Effector memory CD4-positive, alpha-beta T cell (primary cell): ENCODE measurements at regions not wholly inside any gene's neighbourhood (a gene's known extent, or its start where the extent isn't known, plus 50 kb on each side); places are given as distances from the start of the nearest gene placed in this dataset.

Source experiments
- DNase-seq, 3 donors: peaks; one replicate each; pipeline ENCODE4 v3.0.0-alpha.2; 2020
- H3K27ac ChIP-seq: 2 replicates; pipeline ENCODE4 v1.7.0; 2013; ENCODE audit warnings: mild to moderate bottlenecking, low read length, moderate library complexity; ENCODE audit not compliant: insufficient read depth, poor library complexity, severe bottlenecking
- H3K27me3 ChIP-seq: replicated peaks from 2 replicates; pipeline ENCODE4 v1.7.0; 2013; ENCODE audit warnings: mild to moderate bottlenecking, low read length; ENCODE audit not compliant: insufficient read depth, control insufficient read depth, poor library complexity, severe bottlenecking
- H3K36me3 ChIP-seq: 2 replicates; pipeline ENCODE4 v1.7.0; 2013; ENCODE audit warnings: mild to moderate bottlenecking, low read length, moderate library complexity; ENCODE audit not compliant: control insufficient read depth, insufficient read depth
- H3K4me1 ChIP-seq: 2 replicates; pipeline ENCODE4 v1.7.0; 2013; ENCODE audit warnings: low read length, mild to moderate bottlenecking; ENCODE audit not compliant: control insufficient read depth, insufficient read depth, poor library complexity, severe bottlenecking
- H3K4me3 ChIP-seq: 2 replicates; pipeline ENCODE4 v1.7.0; 2013; ENCODE audit warnings: low read length, low read depth, mild to moderate bottlenecking; ENCODE audit not compliant: insufficient read depth, poor library complexity, severe bottlenecking
- H3K9me3 ChIP-seq: 2 replicates; pipeline ENCODE4 v1.7.0; 2013; ENCODE audit warnings: mild to moderate bottlenecking, low read length, moderate library complexity; ENCODE audit not compliant: control insufficient read depth

DNA sequence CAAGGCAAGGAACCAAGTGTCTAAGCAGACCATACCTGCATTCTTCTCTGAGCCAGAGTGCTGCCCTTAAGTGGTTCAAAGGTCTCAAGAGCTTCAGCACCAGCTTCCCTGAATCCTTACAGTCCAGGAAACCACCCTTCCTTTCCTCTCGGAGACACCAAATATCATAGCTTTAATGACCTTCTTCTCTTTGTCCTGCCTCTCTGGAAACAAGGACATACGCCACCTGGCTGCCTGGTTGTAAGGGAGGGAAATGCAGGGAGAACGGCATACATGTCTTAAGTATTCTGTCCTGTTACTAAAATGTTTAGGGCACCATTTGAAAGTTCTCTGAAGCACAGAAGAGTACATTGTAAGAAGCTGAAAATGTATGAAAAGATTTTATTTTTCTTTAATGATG, 155.6 kb upstream of the ARRDC4 start:
- Histone ChIP-seq H3K27me3 (no peaks in the 10 kb centered on the region), H3K4me3 (no peak overlapping the region), H3K36me3 (no peaks in the 10 kb centered on the region), H3K9me3 (no peaks in the 10 kb centered on the region), H3K4me1 (no peaks in the 10 kb centered on the region), H3K27ac (no peak overlapping the region)
- DNase-seq: no peak

DNA sequence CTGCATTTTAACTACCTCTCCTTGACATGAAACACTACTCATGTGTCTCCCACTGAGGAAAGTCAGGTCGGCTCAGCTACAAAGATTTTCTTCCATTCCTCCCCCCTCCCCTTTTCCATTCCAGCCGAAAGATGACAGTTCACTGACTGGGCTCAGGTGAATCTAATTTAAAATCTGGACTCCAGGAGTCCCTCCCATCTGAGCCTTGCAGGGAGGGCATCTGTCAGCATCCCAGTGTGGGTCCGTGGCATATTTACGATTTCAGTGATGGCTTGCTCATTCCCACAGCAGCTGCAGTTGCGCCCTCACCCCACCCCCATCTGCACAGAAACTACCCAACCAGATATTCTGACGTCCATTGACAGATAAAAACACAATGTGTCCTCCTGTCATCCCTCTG, 153.7 kb upstream of the ARRDC4 start:
- no peak for DNase-seq
- Histone ChIP-seq H3K4me1 (no peaks in the 10 kb centered on the region), H3K4me3 (no peak overlapping the region), H3K27me3 (no peaks in the 10 kb centered on the region), H3K27ac (no peak overlapping the region), H3K36me3 (no peaks in the 10 kb centered on the region), H3K9me3 (no peaks in the 10 kb centered on the region)

DNA sequence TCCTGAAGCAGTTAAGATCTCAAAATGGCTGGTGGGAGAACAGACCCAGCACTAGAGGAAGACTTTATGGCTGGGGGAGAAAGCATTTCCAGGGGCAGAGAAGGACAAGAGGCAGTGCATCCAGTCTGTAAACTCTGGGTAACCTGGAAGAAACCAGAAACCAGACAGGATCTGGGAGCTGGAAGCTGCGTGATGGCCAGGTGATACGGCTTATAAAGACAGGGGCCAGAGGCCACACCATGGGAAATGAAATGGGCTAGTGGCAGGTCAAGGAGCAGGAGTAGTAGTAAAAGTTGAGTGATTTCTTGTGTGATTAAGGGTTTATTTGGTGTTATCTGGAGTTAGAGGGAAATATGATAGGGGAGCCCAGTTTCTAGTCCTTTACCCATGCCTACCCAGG, 144.7 kb upstream of the ARRDC4 start:
- H3K4me3 ChIP-seq: no peak overlapping the region
- H3K4me1 ChIP-seq: no peaks in the 10 kb centered on the region
- H3K27ac ChIP-seq: no peak overlapping the region
- DNase-seq: no peak
- no peaks in the 10 kb centered on the region for H3K9me3 ChIP-seq
- no peaks in the 10 kb centered on the region for H3K36me3 ChIP-seq
- H3K27me3 ChIP-seq: no peaks in the 10 kb centered on the region

DNA sequence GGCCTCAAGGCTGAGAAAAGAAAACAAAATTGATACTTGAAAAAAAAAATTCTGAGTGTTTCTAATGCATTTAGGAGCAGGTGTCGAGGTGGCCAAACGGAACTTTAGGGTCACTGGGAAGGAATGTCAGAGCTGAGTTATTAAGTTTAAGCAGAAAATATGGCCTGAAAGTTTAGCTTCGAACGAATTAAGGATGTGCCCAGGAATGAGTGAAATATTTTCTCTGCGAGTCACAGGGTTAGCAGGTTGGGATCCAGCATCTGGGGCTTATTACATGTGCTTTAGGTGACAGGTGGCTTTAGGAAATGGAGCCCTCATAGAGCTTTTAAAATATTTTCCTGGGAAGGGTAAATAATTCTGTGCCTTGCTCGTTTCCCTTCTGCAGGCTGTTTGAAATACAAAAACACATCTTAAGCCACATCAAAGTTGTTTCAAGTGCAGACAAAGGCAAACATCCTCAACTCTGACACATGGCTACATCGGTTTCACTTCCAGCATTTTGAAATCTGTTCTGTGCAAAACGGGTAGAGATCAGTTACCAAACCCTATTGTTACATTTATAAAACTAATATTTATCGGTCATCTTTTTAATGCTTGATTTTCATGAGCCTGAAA, 143.1 kb upstream of the ARRDC4 start:
- Histone ChIP-seq H3K4me1 (no peaks in the 10 kb centered on the region), H3K36me3 (no peaks in the 10 kb centered on the region), H3K27ac (no peak overlapping the region), H3K27me3 (no peaks in the 10 kb centered on the region), H3K4me3 (no peak overlapping the region), H3K9me3 (no peaks in the 10 kb centered on the region)
- no peak for DNase-seq

DNA sequence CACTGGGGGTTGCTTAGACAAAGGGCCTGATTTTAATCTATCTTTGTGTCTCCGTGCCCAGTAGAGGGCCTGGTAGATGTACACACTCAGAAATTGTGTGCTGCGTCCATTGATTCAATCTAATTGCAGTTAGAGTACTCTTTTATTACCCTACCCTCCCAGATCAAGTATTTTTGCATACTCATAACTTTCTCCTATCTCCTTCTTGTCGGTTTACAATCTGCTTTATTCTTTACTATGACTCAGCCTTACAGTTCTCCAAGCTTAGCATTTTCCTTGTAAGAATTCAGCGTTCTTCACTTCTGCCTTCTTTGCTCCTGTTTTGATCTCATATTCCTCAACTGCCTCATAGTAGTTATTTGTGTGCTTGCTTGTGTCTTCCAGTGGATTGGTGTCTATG, 124.5 kb upstream of the ARRDC4 start:
- Histone ChIP-seq H3K4me3 (no peak overlapping the region), H3K27me3 (no peaks in the 10 kb centered on the region), H3K4me1 (no peaks in the 10 kb centered on the region), H3K9me3 (no peaks in the 10 kb centered on the region), H3K27ac (no peak overlapping the region), H3K36me3 (no peaks in the 10 kb centered on the region)
- no peak for DNase-seq

DNA sequence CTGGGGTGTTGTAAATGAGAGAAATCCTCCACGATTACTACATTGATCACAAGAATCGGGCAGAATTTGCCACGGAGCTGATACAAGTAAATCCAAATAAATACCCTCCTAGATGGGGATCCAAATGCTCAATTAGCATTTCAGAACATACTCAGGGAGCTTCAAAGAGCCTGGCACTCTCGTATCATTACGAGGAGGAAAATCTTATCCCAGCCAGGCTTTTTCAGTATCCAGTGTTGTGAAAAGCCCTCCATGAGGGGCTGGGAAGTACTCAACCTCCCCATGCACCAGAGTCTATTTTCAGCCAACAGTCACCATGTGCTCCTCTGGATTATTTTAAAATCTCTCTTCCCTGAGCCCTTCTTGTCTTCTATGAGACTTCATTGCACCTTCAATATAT, 122.6 kb upstream of the ARRDC4 start:
- no peaks in the 10 kb centered on the region for H3K4me1 ChIP-seq
- H3K36me3 ChIP-seq: no peaks in the 10 kb centered on the region
- H3K9me3 ChIP-seq: no peaks in the 10 kb centered on the region
- no peak for DNase-seq
- H3K4me3 ChIP-seq: no peak overlapping the region
- H3K27me3 ChIP-seq: no peaks in the 10 kb centered on the region
- no peak overlapping the region for H3K27ac ChIP-seq

DNA sequence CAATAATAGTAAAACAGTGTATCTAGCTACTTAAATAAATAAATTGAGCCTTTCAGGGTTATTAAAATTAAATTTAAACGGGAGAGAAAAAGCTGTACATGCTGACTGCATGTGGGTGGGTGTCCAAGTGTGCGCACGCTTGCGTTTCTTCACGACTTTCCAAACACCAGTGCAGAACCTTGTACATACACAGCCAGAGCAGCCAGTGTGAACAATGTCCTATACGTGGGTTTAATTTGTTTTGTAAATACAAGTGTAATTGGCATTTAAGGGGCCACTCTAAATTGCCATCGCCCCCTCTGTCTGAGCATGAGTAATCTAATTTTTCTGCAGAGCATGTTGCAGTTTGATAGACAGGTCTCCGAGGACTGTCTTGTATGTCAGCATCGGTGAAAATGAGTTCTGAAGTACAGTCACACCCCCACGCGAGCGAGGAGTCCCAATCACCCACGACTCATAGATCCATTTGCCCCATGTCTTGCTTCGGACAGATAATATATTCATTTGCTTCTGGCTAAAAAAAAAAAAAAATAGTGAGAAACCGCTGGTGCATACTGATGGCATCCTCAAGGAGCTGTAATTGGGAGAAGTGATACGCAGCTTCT, 121.8 kb upstream of the ARRDC4 start:
- Histone ChIP-seq H3K4me1 (no peaks in the 10 kb centered on the region), H3K27me3 (no peaks in the 10 kb centered on the region), H3K4me3 (no peak overlapping the region), H3K27ac (no peak overlapping the region), H3K36me3 (no peaks in the 10 kb centered on the region), H3K9me3 (no peaks in the 10 kb centered on the region)
- DNase-seq: no peak

DNA sequence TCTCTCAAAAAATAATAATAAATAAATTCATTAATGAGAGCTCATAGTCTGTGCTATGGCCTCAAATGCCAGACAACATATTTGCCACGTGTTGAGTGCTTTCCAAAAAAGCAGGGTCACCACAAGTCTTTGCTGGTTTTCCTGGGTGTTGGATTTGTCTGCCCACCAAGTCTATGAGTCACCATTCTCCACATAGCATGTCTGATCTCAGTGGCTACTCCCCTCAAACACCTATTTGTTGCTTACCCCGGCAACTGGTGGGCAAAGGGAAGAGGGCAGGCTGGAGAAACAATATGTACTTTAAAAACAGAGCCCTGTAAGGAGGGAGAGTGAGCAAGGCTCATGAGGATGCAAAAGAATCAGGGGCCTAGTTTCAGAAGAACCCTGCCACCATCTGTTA, 120.0 kb upstream of the ARRDC4 start:
- Histone ChIP-seq H3K27me3 (no peaks in the 10 kb centered on the region), H3K4me1 (no peaks in the 10 kb centered on the region), H3K36me3 (no peaks in the 10 kb centered on the region), H3K9me3 (no peaks in the 10 kb centered on the region), H3K27ac (no peak overlapping the region), H3K4me3 (no peak overlapping the region)
- DNase-seq: no peak

DNA sequence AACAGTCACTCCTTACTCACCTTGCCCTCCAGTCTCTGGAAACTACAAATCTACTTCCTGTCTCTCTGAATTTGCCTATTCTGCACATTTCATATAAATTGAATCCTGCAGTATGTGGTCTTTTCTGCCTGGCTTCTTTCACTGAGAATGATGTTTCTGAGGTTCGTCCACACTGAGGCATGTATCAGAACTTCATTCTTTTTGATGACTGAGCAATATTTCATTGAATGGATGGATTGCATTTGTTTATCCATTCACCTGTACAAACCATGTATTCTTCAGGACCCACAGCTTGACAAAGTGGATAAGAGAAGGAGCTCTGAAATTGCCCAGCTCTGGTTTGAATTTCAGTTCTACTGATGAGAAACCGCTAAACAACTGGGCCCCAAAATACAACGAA, 118.9 kb upstream of the ARRDC4 start:
- no peaks in the 10 kb centered on the region for H3K27me3 ChIP-seq
- H3K4me1 ChIP-seq: no peaks in the 10 kb centered on the region
- no peaks in the 10 kb centered on the region for H3K36me3 ChIP-seq
- DNase-seq: no peak
- H3K4me3 ChIP-seq: no peak overlapping the region
- no peak overlapping the region for H3K27ac ChIP-seq
- no peaks in the 10 kb centered on the region for H3K9me3 ChIP-seq

DNA sequence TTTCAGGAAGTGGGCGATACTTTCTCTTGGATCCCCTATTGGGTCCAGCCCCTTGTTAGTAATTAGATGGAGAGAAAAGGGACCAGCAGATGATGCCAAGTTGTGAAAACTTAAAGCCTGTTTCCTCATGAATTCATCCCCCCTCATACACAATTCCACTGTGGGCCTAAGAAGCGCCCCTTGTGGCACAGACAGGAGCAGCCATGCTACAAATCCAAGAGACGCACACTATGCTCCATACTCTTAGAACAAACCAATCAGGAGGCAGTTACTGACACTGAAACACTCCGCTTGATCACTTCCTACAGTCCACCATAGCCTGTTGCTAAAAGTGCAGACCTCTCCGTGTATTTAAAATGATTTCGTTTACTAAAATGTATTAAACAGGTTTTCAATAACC, 111.3 kb upstream of the ARRDC4 start:
- Histone ChIP-seq H3K27me3 (no peaks in the 10 kb centered on the region), H3K36me3 (no peaks in the 10 kb centered on the region), H3K27ac (no peak overlapping the region), H3K4me3 (no peak overlapping the region), H3K4me1 (no peaks in the 10 kb centered on the region), H3K9me3 (no peaks in the 10 kb centered on the region)
- no peak for DNase-seq
